ENCODE measurements at regions not wholly inside any gene's neighbourhood (a gene's known extent, or its start where the extent isn't known, plus 50 kb on each side); places are given as distances from the start of the nearest gene placed in this dataset.

- TF ChIP-seq CTCF (IDR thresholded peaks at IDR 0.05), result no peak
- H3K9me3 Mint-ChIP-seq, result no peaks in the 10 kb centered on the region
- no peak overlapping the region for H3K4me3 Mint-ChIP-seq
- Histone ChIP-seq H3K27me3 (ENCODE audit: control insufficient read depth, insufficient read depth, low read length) (no peaks in the 10 kb centered on the region), H3K27ac (ENCODE audit: low read length) (no peak overlapping the region), H3K4me1 (ENCODE audit: control insufficient read depth, insufficient read depth, low read length) (no peaks in the 10 kb centered on the region), H3K9me3 (ENCODE audit: control insufficient read depth, insufficient read depth, low read length) (no peaks in the 10 kb centered on the region), H3K36me3 (ENCODE audit: control insufficient read depth, insufficient read depth, low read length) (no peaks in the 10 kb centered on the region), H3K4me3 (ENCODE audit: low read length) (no peak overlapping the region)
- H3K27ac Mint-ChIP-seq, result no peak overlapping the region
- DNase-seq (no peak), ATAC-seq (no peak)
- no peaks in the 10 kb centered on the region for H3K36me3 Mint-ChIP-seq
- H3K4me1 Mint-ChIP-seq, result no peaks in the 10 kb centered on the region
- intact Hi-C loops (cut with micrococcal nuclease), result no loop called here
- WGBS (ENCODE audit: insufficient coverage), result 47% methylated on average over 1 of the region's 1 CpG
- peaks cover 6 to 10% of the 10 kb centered on the region in 2 donors for H3K27me3 Mint-ChIP-seq (ENCODE audit: low read depth in 2 of 2)
Observed at GRCh38 chr5:168209244-168209995, 82.0 kb upstream of the WWC1 start.

- intact Hi-C loops (cut with micrococcal nuclease), result no loop called here
- no peak for DNase-seq
- H3K9me3 ChIP-seq (ENCODE audit: control insufficient read depth, insufficient read depth, low read length), result no peaks in the 10 kb centered on the region
- no peak overlapping the region for H3K27ac ChIP-seq (ENCODE audit: low read length)
- no peak for TF ChIP-seq CTCF (IDR thresholded peaks at IDR 0.05)
- Mint-ChIP-seq H3K27me3 (ENCODE audit: low read depth in 2 of 2) (peaks cover 6 to 15% of the 10 kb centered on the region in 2 donors), H3K27ac (no peak overlapping the region), H3K36me3 (no peaks in the 10 kb centered on the region), H3K4me3 (no peak overlapping the region), H3K9me3 (no peaks in the 10 kb centered on the region), H3K4me1 (no peaks in the 10 kb centered on the region)
- no peak for ATAC-seq
- no peak overlapping the region for H3K4me3 ChIP-seq (ENCODE audit: low read length)
- H3K27me3 ChIP-seq (ENCODE audit: control insufficient read depth, insufficient read depth, low read length), result no peaks in the 10 kb centered on the region
- no peaks in the 10 kb centered on the region for H3K4me1 ChIP-seq (ENCODE audit: control insufficient read depth, insufficient read depth, low read length)
- no peaks in the 10 kb centered on the region for H3K36me3 ChIP-seq (ENCODE audit: control insufficient read depth, insufficient read depth, low read length)
- WGBS (ENCODE audit: insufficient coverage), result 80% methylated on average over 2 of the region's 3 CpGs
Observed at GRCh38 chr5:168209997-168210396, 81.4 kb upstream of the WWC1 start.

GRCh38 chr5:168211245-168211644 lies 80.2 kb upstream of the WWC1 start:
- DNase-seq (no peak), ATAC-seq (no peak)
- Histone ChIP-seq H3K27ac (ENCODE audit: low read length) (no peak overlapping the region), H3K9me3 (ENCODE audit: control insufficient read depth, insufficient read depth, low read length) (no peaks in the 10 kb centered on the region), H3K36me3 (ENCODE audit: control insufficient read depth, insufficient read depth, low read length) (no peaks in the 10 kb centered on the region), H3K27me3 (ENCODE audit: control insufficient read depth, insufficient read depth, low read length) (no peaks in the 10 kb centered on the region), H3K4me1 (ENCODE audit: control insufficient read depth, insufficient read depth, low read length) (no peaks in the 10 kb centered on the region), H3K4me3 (ENCODE audit: low read length) (no peak overlapping the region)
- Mint-ChIP-seq H3K27ac (no peak overlapping the region), H3K27me3 (ENCODE audit: low read depth in 2 of 2) (peaks cover 6 to 15% of the 10 kb centered on the region in 2 donors), H3K9me3 (no peaks in the 10 kb centered on the region), H3K4me3 (no peak overlapping the region), H3K4me1 (no peaks in the 10 kb centered on the region), H3K36me3 (no peaks in the 10 kb centered on the region)
- intact Hi-C loops (cut with micrococcal nuclease), result no loop called here
- no peak for TF ChIP-seq CTCF (IDR thresholded peaks at IDR 0.05)

- intact Hi-C loops (cut with micrococcal nuclease), result no loop called here
- no peaks in the 10 kb centered on the region for H3K9me3 Mint-ChIP-seq
- Histone ChIP-seq H3K9me3 (ENCODE audit: control insufficient read depth, insufficient read depth, low read length) (no peaks in the 10 kb centered on the region), H3K27ac (ENCODE audit: low read length) (no peak overlapping the region), H3K36me3 (ENCODE audit: control insufficient read depth, insufficient read depth, low read length) (no peaks in the 10 kb centered on the region), H3K27me3 (ENCODE audit: control insufficient read depth, insufficient read depth, low read length) (no peaks in the 10 kb centered on the region), H3K4me1 (ENCODE audit: control insufficient read depth, insufficient read depth, low read length) (no peaks in the 10 kb centered on the region), H3K4me3 (ENCODE audit: low read length) (no peak overlapping the region)
- H3K27me3 Mint-ChIP-seq (ENCODE audit: low read depth in 2 of 2), result peaks cover 4 to 15% of the 10 kb centered on the region in 2 donors
- 94% methylated on average over 5 of the region's 6 CpGs for WGBS (ENCODE audit: insufficient coverage)
- no peak for TF ChIP-seq CTCF (IDR thresholded peaks at IDR 0.05)
- no peak overlapping the region for H3K4me3 Mint-ChIP-seq
- no peak for DNase-seq
- no peaks in the 10 kb centered on the region for H3K36me3 Mint-ChIP-seq
- H3K4me1 Mint-ChIP-seq, result no peaks in the 10 kb centered on the region
- no peak overlapping the region for H3K27ac Mint-ChIP-seq
- no peak for ATAC-seq
Observed at GRCh38 chr5:168211936-168212335, 79.5 kb upstream of the WWC1 start.

Measured in natural killer cell (primary cell).